GM12892 (cell line): ENCODE measurements at regions not wholly inside any gene's neighbourhood (a gene's known extent, or its start where the extent isn't known, plus 50 kb on each side); places are given as distances from the start of the nearest gene placed in this dataset.

ENCODE experiments used
- POLR2AphosphoS5 ChIP-seq: IDR thresholded peaks from 2 replicates; pipeline ENCODE4 v1.6.1; 2011; ENCODE audit warnings: low read depth, low read length, control low read depth
- TAF1 ChIP-seq: IDR thresholded peaks from 2 replicates; pipeline ENCODE4 v1.6.1; 2011; ENCODE audit warnings: low read depth, mild to moderate bottlenecking, control low read depth, low read length, borderline replicate concordance

GRCh38 chr2:19203866-19204265, 154.6 kb downstream of the OSR1 start:
- TF ChIP-seq POLR2AphosphoS5 (no peak), TAF1 (no peak)
